ENCODE measurements at regions not wholly inside any gene's neighbourhood (a gene's known extent, or its start where the extent isn't known, plus 50 kb on each side); places are given as distances from the start of the nearest gene placed in this dataset.

DNA sequence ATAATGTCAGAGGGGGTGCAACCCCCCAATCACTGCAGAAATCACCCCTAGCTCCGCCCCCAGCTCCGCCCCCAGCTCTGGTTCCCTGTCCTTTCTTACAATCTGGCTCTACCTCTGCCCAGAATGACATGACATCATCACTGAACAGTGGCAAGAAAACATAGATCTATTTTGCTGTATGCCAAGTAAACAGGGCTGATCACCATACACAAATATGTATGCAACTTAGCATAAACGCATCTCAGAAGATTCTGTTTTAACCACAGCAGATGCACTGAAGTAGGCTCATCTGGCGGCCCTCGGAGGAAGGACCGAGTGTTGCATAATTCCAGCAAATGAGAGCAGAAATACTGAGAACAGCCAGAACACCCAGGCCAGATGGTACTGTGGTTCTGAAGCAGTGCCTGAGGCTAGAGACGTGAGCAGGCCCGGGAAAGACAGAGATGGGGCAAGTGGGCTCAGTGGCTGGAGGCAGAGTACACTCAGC lies 293.3 kb upstream of the KLF14 start:
- TF ChIP-seq, protein P1, sequence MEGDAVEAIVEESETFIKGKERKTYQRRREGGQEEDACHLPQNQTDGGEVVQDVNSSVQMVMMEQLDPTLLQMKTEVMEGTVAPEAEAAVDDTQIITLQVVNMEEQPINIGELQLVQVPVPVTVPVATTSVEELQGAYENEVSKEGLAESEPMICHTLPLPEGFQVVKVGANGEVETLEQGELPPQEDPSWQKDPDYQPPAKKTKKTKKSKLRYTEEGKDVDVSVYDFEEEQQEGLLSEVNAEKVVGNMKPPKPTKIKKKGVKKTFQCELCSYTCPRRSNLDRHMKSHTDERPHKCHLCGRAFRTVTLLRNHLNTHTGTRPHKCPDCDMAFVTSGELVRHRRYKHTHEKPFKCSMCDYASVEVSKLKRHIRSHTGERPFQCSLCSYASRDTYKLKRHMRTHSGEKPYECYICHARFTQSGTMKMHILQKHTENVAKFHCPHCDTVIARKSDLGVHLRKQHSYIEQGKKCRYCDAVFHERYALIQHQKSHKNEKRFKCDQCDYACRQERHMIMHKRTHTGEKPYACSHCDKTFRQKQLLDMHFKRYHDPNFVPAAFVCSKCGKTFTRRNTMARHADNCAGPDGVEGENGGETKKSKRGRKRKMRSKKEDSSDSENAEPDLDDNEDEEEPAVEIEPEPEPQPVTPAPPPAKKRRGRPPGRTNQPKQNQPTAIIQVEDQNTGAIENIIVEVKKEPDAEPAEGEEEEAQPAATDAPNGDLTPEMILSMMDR (IDR thresholded peaks at IDR 0.05 in 4 of 5, conservative IDR thresholded peaks at IDR 0.05 in 1 of 5) = no peak
- TF ChIP-seq POLR2A (IDR thresholded peaks at IDR 0.05) = no peak

All from gastrocnemius medialis (tissue), 4 donors.